GM12878 (cell line): ENCODE measurements at regions not wholly inside any gene's neighbourhood (a gene's known extent, or its start where the extent isn't known, plus 50 kb on each side); places are given as distances from the start of the nearest gene placed in this dataset.

Experiments used
- CHD1 ChIP-seq: IDR thresholded peaks from 2 replicates; pipeline ENCODE4 v1.6.1; 2012; ENCODE audit warnings: low read depth, low read length, improper control_type of control experiment
- CTCF ChIP-seq, 3 experiments: IDR thresholded peaks in 2 of 3; conservative IDR thresholded peaks in 1 of 3; 2 replicates each; pipeline ENCODE4 v1.5.1; 2011; ENCODE audit warnings: low read depth in 3 of 3, low read length in 3 of 3, mild to moderate bottlenecking in 3 of 3, control low read depth in 2 of 3, moderate library complexity in 2 of 3, inconsistent platforms in 1 of 3, mixed read lengths in 1 of 3; ENCODE audit not compliant: control insufficient read depth in 2 of 3, insufficient read depth in 1 of 3; ENCODE audit errors: extremely low read depth in 1 of 3
- ELK1 ChIP-seq: IDR thresholded peaks from 2 replicates; pipeline ENCODE4 v1.6.1; 2012; ENCODE audit warnings: low read depth, low read length, improper control_type of control experiment
- IKZF1 ChIP-seq: fragments of 450-650 bp; conservative IDR thresholded peaks from 2 replicates; pipeline ENCODE4 v1.6.1; 2017; ENCODE audit warnings: antibody characterized with exemption, mild to moderate bottlenecking
- POLR2AphosphoS5 ChIP-seq: IDR thresholded peaks from 2 replicates; pipeline ENCODE4 v1.6.1; 2011; ENCODE audit warnings: mild to moderate bottlenecking, low read length, inconsistent platforms
- PRDM15 ChIP-seq: fragments of 450-650 bp; formaldehyde crosslinking; IDR thresholded peaks from 2 replicates; pipeline ENCODE4 v1.4.0; 2020; ENCODE audit warnings: mild to moderate bottlenecking, moderate library complexity
- RAD21 ChIP-seq: IDR thresholded peaks from 2 replicates; pipeline ENCODE4 v1.6.1; 2011; ENCODE audit warnings: mild to moderate bottlenecking, low read depth, low read length, moderate library complexity; ENCODE audit not compliant: insufficient read depth
- SUZ12 ChIP-seq: fragments of 200-600 bp; sonication (generic); IDR thresholded peaks from one replicate; pipeline ENCODE4 v1.6.1; 2018; ENCODE audit warnings: antibody characterized with exemption, mild to moderate bottlenecking; ENCODE audit not compliant: unreplicated experiment
- USF1 ChIP-seq: IDR thresholded peaks from 2 replicates; pipeline ENCODE4 v1.6.1; 2011; ENCODE audit warnings: borderline replicate concordance, low read depth, mild to moderate bottlenecking, moderate library complexity, mixed read lengths, low read length; ENCODE audit not compliant: insufficient read depth; ENCODE audit errors: extremely low read length
- ZNF274 ChIP-seq: IDR thresholded peaks from one replicate; pipeline ENCODE4 v1.8.0; 2011; ENCODE audit not compliant: insufficient read length, insufficient read depth

- TF ChIP-seq RAD21: no peak
- TF ChIP-seq SUZ12: no peak
- TF ChIP-seq PRDM15 (CRISPR knock-in tag): no peak
- no peak for TF ChIP-seq POLR2AphosphoS5
- no peak for TF ChIP-seq IKZF1
- TF ChIP-seq ELK1: no peak
- no peak for TF ChIP-seq CTCF (IDR thresholded peaks at IDR 0.05 in 2 of 3, conservative IDR thresholded peaks at IDR 0.05 in 1 of 3; ENCODE audit: control insufficient read depth in 2 of 3, extremely low read depth in 1 of 3, insufficient read depth in 1 of 3, low read depth in 3 of 3, low read length in 3 of 3)
- TF ChIP-seq ZNF274: no peak
- TF ChIP-seq CHD1: no peak
- no peak for TF ChIP-seq USF1
Observed at GRCh38 chr2:128420131-128420530, 101.5 kb upstream of the HS6ST1 start.
